ENCODE measurements at regions not wholly inside any gene's neighbourhood (a gene's known extent, or its start where the extent isn't known, plus 50 kb on each side); places are given as distances from the start of the nearest gene placed in this dataset.

- peaks cover 12% of the 10 kb centered on the region for H3K4me1 Mint-ChIP-seq (ENCODE audit: low read depth)
- H3K9me3 ChIP-seq (ENCODE audit: control insufficient read depth in 1 of 2, insufficient read depth in 1 of 2, low read length in 2 of 2), result no peaks in the 10 kb centered on the region
- H3K9me3 Mint-ChIP-seq, result no peaks in the 10 kb centered on the region
- ChIA-PET POLR2A (no interaction called here), CTCF (no interaction called here)
- H3K4me3 ChIP-seq (ENCODE audit: low read length), result no peak overlapping the region
- DNase-seq, result no peak
- TF ChIP-seq, protein P1, sequence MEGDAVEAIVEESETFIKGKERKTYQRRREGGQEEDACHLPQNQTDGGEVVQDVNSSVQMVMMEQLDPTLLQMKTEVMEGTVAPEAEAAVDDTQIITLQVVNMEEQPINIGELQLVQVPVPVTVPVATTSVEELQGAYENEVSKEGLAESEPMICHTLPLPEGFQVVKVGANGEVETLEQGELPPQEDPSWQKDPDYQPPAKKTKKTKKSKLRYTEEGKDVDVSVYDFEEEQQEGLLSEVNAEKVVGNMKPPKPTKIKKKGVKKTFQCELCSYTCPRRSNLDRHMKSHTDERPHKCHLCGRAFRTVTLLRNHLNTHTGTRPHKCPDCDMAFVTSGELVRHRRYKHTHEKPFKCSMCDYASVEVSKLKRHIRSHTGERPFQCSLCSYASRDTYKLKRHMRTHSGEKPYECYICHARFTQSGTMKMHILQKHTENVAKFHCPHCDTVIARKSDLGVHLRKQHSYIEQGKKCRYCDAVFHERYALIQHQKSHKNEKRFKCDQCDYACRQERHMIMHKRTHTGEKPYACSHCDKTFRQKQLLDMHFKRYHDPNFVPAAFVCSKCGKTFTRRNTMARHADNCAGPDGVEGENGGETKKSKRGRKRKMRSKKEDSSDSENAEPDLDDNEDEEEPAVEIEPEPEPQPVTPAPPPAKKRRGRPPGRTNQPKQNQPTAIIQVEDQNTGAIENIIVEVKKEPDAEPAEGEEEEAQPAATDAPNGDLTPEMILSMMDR (IDR thresholded peaks at IDR 0.05), result no peak
- H3K27me3 ChIP-seq (ENCODE audit: control insufficient read depth in 1 of 2, insufficient read depth in 2 of 2, low read length in 2 of 2), result no peaks in the 10 kb centered on the region
- H3K36me3 ChIP-seq (ENCODE audit: insufficient read depth, low read length), result no peaks in the 10 kb centered on the region
- peaks cover 11% of the 10 kb centered on the region for H3K27me3 Mint-ChIP-seq
- no peak overlapping the region for H3K27ac ChIP-seq (ENCODE audit: low read depth in 1 of 2, low read length in 2 of 2)
- intact Hi-C loops (cut with DNase I, micrococcal nuclease), result no loop called here
- no peaks in the 10 kb centered on the region for H3K4me1 ChIP-seq (ENCODE audit: insufficient read depth, low read length)
- H3K27ac Mint-ChIP-seq, result no peak overlapping the region
- H3K4me3 Mint-ChIP-seq, result no peak overlapping the region
- ATAC-seq (ENCODE audit: poor library complexity), result no peak
- H3K36me3 Mint-ChIP-seq (ENCODE audit: low read depth), result no peaks in the 10 kb centered on the region
Measured at GRCh38 chr11:69967484-69967883, 110.6 kb upstream of the ANO1 start.

- ATAC-seq (ENCODE audit: poor library complexity) (no peak), DNase-seq (no peak)
- H3K27me3 ChIP-seq (ENCODE audit: control insufficient read depth in 1 of 2, insufficient read depth in 2 of 2, low read length in 2 of 2), result no peaks in the 10 kb centered on the region
- no peaks in the 10 kb centered on the region for H3K4me1 ChIP-seq (ENCODE audit: insufficient read depth, low read length)
- POLR2A ChIA-PET, result no interaction called here
- intact Hi-C loops (cut with DNase I, micrococcal nuclease), result no loop called here
- H3K4me1 Mint-ChIP-seq (ENCODE audit: low read depth), result peaks cover 14% of the 10 kb centered on the region
- no peak overlapping the region for H3K27ac Mint-ChIP-seq
- no peak overlapping the region for H3K4me3 Mint-ChIP-seq
- H3K36me3 ChIP-seq (ENCODE audit: insufficient read depth, low read length), result no peaks in the 10 kb centered on the region
- TF ChIP-seq, protein P1 (IDR thresholded peaks at IDR 0.05), result no peak
- peaks cover 11% of the 10 kb centered on the region for H3K27me3 Mint-ChIP-seq
- H3K9me3 Mint-ChIP-seq, result no peaks in the 10 kb centered on the region
- no peak overlapping the region for H3K27ac ChIP-seq (ENCODE audit: low read depth in 1 of 2, low read length in 2 of 2)
- H3K9me3 ChIP-seq (ENCODE audit: control insufficient read depth in 1 of 2, insufficient read depth in 1 of 2, low read length in 2 of 2), result no peaks in the 10 kb centered on the region
- CTCF ChIA-PET, result no interaction called here
- H3K4me3 ChIP-seq (ENCODE audit: low read length), result no peak overlapping the region
- no peaks in the 10 kb centered on the region for H3K36me3 Mint-ChIP-seq (ENCODE audit: low read depth)
Measured at GRCh38 chr11:69968396-69969347, 109.4 kb upstream of the ANO1 start.

GRCh38 chr11:69969890-69970784 is 108.0 kb upstream of the ANO1 start:
- no peak for ATAC-seq (ENCODE audit: poor library complexity)
- H3K27ac ChIP-seq (ENCODE audit: low read depth in 1 of 2, low read length in 2 of 2), result no peak overlapping the region
- no peak overlapping the region for H3K4me3 ChIP-seq (ENCODE audit: low read length)
- no peaks in the 10 kb centered on the region for H3K9me3 Mint-ChIP-seq
- ChIA-PET CTCF (no interaction called here), POLR2A (no interaction called here)
- peak overlapping the region; percentile 20 for H3K4me3 Mint-ChIP-seq
- intact Hi-C loops (cut with DNase I, micrococcal nuclease), result no loop called here
- no peaks in the 10 kb centered on the region for H3K36me3 Mint-ChIP-seq (ENCODE audit: low read depth)
- TF ChIP-seq, protein P1 (IDR thresholded peaks at IDR 0.05), result no peak
- peak overlapping the region; percentile 64 for H3K27ac Mint-ChIP-seq
- no peaks in the 10 kb centered on the region for H3K4me1 ChIP-seq (ENCODE audit: insufficient read depth, low read length)
- peak in 2 of 14 experiments; percentile 23 to 33 for DNase-seq
- H3K27me3 Mint-ChIP-seq, result peaks cover 15% of the 10 kb centered on the region
- H3K4me1 Mint-ChIP-seq (ENCODE audit: low read depth), result peaks cover 14% of the 10 kb centered on the region
- H3K27me3 ChIP-seq (ENCODE audit: control insufficient read depth in 1 of 2, insufficient read depth in 2 of 2, low read length in 2 of 2), result no peaks in the 10 kb centered on the region
- no peaks in the 10 kb centered on the region for H3K36me3 ChIP-seq (ENCODE audit: insufficient read depth, low read length)
- no peaks in the 10 kb centered on the region for H3K9me3 ChIP-seq (ENCODE audit: control insufficient read depth in 1 of 2, insufficient read depth in 1 of 2, low read length in 2 of 2)

All from CD4-positive, alpha-beta T cell (primary cell).